ENCODE measurements at regions not wholly inside any gene's neighbourhood (a gene's known extent, or its start where the extent isn't known, plus 50 kb on each side); places are given as distances from the start of the nearest gene placed in this dataset.

GRCh38 chr12:42660968-42661937 is 71.7 kb upstream of the PRICKLE1 start:
- TF ChIP-seq CTCF (optimal IDR thresholded peaks at IDR 0.05 in 1 of 3, IDR thresholded peaks at IDR 0.05 in 1 of 3, conservative IDR thresholded peaks at IDR 0.05 in 1 of 3; ENCODE audit: extremely low read depth in 1 of 3, insufficient read depth in 2 of 3, low read length in 3 of 3) (no peak), EZH2 (IDR thresholded peaks at IDR 0.05; ENCODE audit: low read length) (no peak)

All from keratinocyte (primary cell).